ENCODE measurements at regions not wholly inside any gene's neighbourhood (a gene's known extent, or its start where the extent isn't known, plus 50 kb on each side); places are given as distances from the start of the nearest gene placed in this dataset.
"Not testable (repeated sequence)": the region's sequence is repeated elsewhere in the genome, so short reads cannot be mapped to it uniquely, and the experiment has no call there.

DNA sequence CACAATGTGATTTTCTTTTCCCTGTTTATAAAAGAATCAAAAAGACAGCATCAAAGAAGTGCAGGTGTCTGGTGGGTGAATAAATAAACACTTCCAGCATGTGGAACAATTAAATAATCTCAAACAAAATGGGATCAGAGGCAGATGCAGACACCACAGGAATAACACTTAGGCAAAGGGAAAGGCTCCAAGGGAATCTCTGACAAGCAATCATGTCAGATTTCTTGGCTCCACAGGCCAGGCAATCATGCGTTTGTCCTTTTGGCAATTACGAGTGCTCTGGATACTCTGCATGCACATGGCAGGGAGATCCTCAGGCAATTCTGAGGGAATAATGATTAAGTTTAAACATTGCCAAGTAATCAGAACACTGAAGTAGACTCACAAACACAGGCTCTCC lies 403.5 kb upstream of the LUZP2 start:
- no peak for DNase-seq

GRCh38 chr11:24108609-24109008 lies 388.2 kb upstream of the LUZP2 start:
- no peak for DNase-seq

GRCh38 chr11:24122291-24122690 lies 374.6 kb upstream of the LUZP2 start:
- DNase-seq, result no peak

DNA sequence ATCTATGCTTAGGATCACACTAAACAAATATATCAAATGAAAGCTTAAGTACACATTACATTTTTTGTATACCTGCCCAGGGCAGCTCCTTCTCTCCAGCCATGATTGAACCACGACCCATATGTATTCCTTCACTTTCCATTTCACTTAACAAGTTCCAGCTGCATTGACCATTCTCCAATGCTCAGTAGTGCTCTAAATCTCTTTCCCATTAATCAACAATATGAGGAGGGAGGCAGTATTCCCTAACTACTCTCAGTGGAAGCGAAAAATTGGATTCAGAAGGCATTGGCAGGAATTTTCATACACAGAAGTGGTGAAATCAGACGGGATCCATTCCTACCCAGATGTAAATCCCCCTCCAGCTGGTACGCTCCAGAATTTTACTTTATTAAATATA lies 372.0 kb upstream of the LUZP2 start:
- no peak for DNase-seq

GRCh38 chr11:24131698-24132097 lies 365.2 kb upstream of the LUZP2 start:
- DNase-seq, result no peak

- DNase-seq, result no peak
Measured at GRCh38 chr11:24132471-24132870, 364.4 kb upstream of the LUZP2 start.

- no peak for DNase-seq
Measured at GRCh38 chr11:24134879-24135589, 361.8 kb upstream of the LUZP2 start.

GRCh38 chr11:24142062-24142461 lies 354.8 kb upstream of the LUZP2 start:
- no peak for DNase-seq

- no peak for DNase-seq
Measured at GRCh38 chr11:24145411-24145810, 351.4 kb upstream of the LUZP2 start.

DNA sequence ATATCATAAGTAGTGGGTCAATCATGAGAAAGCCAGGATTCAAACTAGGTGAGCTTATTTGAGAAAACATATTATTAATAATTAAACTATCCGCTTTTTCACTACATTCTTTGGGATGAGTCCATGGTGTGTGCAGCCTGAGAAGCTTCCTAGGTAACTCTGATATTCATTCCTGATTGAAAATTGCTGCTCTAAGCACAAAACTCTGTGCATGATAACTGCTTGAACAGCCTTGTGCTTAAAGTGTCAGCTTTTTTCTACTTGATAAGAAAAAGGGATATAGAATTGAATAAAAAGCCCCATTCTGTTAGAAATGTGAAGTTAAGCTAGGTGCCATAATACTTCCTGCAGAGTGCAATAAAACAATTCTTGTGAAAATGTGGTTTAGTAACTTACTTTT lies 343.5 kb upstream of the LUZP2 start:
- DNase-seq, result no peak

DNA sequence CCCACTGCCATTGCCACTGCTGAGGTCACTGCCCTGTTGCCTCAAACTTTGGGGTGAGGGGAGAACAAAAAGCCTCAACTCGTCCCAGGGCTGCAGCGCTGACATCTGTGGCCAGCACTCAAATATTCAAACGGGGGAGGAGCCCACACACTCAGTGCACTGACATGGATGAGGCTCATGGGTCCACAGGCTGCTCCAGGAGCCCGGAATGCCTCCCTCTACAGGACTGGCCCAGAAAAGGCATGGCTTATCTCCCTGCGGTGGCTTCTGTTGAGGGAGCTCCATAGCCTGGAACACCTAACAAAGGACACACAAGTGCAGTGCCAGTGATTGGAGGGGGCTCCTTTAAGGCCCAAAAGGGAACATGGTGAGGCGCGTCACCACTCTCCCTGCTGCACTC lies 341.1 kb upstream of the LUZP2 start:
- no peak for DNase-seq

DNA sequence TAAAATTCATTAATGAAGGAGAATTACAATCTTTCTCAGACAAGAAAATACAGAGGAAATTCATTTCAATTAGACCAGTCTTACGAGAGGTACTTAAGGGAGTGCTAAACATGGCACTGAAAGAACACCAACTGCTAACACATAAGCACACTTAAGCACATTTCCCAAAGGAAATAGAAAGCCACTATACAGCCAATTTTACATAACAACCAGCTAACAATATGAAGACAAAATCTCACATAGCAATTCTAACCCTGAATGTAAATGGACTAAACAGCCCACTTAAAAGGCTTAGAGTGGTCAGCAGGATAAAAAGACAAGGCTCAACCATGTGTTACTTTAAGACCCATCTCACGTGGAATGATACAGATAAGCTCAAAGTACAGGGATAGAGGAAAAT lies 339.5 kb upstream of the LUZP2 start:
- DNase-seq, result peak; percentile 23

DNA sequence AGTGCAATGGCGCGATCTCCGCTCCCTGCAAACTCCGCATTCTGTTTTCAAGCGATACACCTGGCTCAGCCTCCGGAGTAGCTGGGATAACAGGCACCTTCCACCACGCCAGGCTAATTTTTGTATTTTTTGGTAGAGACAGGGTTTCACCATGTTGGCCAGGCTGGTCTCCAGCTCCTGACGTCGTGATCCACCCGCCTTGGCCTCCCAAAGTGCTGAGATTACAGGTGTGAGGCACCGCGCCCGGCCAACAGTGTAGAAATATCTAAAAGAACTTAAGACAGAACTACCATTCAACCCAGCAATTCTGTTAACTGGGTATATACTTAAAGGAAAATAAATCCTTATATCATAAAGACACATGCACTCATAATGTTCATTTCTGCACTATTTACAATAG lies 335.3 kb upstream of the LUZP2 start:
- no peak for DNase-seq

- no peak for DNase-seq
Measured at GRCh38 chr11:24163146-24163545, 333.7 kb upstream of the LUZP2 start.

DNA sequence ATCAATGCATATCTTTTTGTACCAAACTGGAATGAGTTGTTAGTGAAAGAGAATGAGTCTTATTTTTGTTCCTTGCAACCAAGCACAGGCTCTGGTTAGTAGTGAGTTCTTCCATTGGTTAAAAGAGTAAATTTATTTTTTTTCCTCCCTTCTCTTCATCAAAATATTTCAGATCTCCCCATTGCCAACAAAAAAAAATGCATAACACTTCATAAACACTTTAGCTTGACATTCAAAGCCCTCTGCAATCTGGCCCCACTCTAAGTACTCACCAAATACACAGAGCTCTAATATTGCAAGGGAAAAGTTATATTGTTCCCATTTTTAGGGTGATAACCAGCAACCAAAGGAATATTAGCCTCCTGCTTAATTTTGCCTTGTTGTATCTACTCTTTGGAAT lies 333.0 kb upstream of the LUZP2 start:
- no peak for DNase-seq

DNA sequence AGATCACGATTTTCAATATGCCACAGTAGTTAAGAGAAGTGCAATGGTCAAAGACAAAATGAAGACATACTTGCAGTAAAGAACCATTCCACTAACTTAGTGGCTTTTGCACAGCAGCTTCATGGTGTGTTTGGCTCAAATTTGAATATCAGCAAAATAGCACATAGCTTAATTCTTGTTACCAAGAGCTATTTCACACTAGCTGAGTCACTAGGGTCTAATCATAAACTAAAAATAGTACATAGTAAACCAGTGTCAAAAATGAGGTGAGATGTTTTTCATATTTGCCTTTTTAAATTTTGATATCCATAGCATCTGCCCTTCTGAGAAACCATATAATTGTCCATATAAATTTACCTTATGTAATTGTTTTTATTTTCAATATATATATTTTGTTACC lies 325.0 kb upstream of the LUZP2 start:
- no peak for DNase-seq

DNA sequence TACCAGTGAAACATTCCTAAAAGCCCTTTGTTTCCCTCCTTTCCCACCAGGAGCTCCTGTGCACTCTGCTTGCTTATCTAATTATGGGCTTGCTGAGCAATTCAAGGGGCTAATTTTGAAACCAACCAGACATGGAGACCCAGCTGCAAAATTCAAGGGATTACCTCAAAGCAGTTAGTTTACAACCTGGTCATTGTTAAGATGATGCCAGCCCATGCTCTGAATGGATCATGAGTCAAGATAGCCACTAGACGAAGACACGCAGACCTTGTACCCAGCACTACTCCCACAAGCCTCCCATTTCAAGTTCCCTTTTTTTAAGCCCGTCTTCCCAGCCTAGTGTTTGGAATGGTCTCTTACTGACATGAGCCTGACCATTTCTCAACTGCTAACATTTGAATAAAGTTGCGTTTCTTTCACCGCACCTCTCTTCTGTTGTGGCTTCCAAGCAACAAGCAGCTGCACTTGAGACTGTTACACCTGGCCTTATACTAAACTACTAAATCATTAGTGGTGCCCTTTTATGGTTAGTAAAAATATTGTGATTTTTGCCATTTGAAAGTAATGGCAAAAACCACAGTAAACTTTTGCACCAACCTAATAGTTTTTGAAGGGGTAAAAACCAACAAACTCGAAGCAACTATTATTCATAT lies 315.3 kb upstream of the LUZP2 start:
- no peak for DNase-seq

DNA sequence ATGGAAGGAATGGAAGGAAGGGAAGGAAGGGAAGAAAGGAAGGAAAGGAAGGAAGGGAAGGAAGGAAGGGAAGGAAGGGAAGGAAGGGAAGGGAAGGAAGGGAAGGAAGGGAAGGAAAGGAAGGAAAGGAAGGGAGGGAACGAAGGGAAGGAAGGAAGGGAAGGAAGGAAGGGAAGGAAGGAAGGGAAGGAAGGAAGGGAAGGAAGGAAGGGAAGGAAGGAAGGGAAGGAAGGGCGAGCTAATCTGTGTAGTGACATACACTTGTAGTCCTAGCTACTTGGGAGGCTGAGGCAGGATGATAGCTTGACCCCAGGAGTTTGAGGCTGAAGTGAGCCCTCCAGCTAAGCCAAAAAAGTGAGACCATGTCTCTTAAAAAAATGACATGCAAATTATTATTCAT lies 311.3 kb upstream of the LUZP2 start:
- not testable (repeated sequence) for DNase-seq

DNA sequence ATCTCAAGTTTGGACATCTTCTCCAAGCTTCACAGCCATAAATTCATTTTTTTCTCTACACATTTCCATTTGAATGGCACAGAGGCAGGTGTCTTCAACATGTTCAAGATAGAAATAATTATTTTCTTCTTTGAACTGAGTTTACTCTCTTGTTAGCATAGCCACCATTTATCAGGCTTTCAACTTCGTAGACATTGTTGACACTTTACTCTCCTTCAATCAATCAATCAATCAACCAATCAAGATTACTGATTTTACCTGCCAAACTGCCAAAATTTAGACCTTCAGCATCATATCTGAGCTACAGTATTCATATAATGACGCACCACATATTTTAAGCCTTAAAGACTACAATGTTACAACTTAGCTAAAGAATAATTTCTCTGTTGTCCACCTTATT lies 300.1 kb upstream of the LUZP2 start:
- DNase-seq, result no peak

- DNase-seq, result no peak
Measured at GRCh38 chr11:24198481-24198880, 298.4 kb upstream of the LUZP2 start.

- no peak for DNase-seq
Measured at GRCh38 chr11:24199461-24199860, 297.4 kb upstream of the LUZP2 start.

DNA sequence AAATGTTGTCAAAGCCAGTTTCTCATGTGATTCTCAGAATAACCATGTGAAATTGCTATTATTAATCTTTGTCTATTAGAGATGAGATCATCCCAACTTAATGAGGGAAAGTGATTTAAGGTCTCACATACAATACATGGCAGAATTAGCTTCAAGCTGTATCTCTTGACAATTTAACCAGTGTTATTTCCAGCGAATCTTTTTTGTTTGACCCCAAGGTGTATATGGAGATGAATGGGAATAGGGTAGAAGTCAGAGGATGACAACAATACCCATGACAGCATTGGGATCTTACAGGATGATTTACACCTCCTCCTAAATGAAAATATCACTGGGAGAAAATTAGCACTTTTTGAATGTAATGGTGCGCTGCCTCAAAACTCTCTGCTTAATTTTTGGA lies 290.8 kb upstream of the LUZP2 start:
- DNase-seq, result no peak

DNA sequence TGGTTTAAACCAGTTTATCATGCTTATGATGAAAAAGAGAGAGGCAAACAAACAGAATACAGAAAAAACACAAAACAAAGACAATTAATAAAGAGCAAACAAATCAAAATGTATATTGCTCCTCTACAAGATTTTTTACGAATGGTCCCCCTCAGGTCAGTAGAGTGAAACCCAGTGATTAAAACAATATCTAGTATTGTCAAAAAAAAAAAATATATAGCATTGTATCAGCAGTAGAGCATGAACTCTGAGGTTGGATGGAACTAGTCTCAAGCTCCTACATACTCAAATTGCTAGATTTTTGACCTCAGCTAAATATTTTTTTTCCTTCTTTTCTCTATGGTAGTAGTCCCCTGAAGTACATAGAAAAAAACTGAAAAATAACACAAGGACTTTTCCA lies 290.3 kb upstream of the LUZP2 start:
- no peak for DNase-seq

- DNase-seq, result no peak
Measured at GRCh38 chr11:24216488-24216887, 280.4 kb upstream of the LUZP2 start.

DNA sequence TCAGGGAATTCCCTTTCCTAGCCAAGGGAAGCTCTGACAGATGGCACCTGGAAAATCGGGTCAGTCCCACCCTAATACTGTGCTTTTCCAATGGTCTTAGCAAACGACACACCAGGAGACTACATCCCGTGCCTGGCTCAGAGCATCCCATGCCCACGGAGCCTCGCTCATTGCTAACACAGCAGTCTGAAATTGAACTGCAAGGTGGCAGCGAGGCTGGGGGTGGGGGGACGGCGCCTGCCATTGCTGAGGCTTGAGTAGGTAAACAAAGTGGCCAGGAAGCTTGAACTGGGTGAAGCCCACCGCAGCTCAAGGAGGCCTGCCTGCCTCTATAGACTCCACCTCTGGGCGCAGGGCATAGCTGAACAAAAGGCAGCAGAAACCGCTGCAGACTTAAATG lies 279.5 kb upstream of the LUZP2 start:
- not testable (repeated sequence) for DNase-seq

Measured in DMS79 treated with DMSO at 0.1 percent for 48 hours (cell line).